Neural cell (in vitro differentiated cells): ENCODE measurements at regions not wholly inside any gene's neighbourhood (a gene's known extent, or its start where the extent isn't known, plus 50 kb on each side); places are given as distances from the start of the nearest gene placed in this dataset.

ENCODE experiments used
- H2AFZ ChIP-seq: fragments of 200-600, 300-800 bp; sonication (generic), shearing (Covaris generic); 2 replicates; pipeline ENCODE4 v1.6.0; 2014; ENCODE audit warnings: low read depth, mild to moderate bottlenecking, antibody characterized with exemption, low read length, moderate library complexity
- H3F3A ChIP-seq: fragments of 200-600 bp; shearing (Covaris generic); 2 replicates; pipeline ENCODE4 v1.6.1; 2016; ENCODE audit warnings: mild to moderate bottlenecking, moderate library complexity, mixed read lengths, antibody characterized with exemption, low read length; ENCODE audit not compliant: insufficient read depth, poor library complexity, severe bottlenecking
- H3K27ac ChIP-seq: fragments of 200-600, 300-800 bp; sonication (generic), shearing (Covaris generic); 2 replicates; pipeline ENCODE4 v1.5.1; 2014; ENCODE audit warnings: mild to moderate bottlenecking, low read length, moderate library complexity
- H3K27me3 ChIP-seq: fragments of 300-800, 200-600 bp; sonication (generic), shearing (Covaris generic); 2 replicates; pipeline ENCODE4 v1.6.0; 2014; ENCODE audit warnings: mild to moderate bottlenecking, low read depth, low read length, moderate library complexity; ENCODE audit not compliant: insufficient read depth
- H3K36me3 ChIP-seq: fragments of 300-800, 200-600 bp; sonication (generic), shearing (Covaris generic); 2 replicates; pipeline ENCODE4 v1.5.1; 2014; ENCODE audit warnings: mild to moderate bottlenecking, antibody characterized with exemption, low read length, moderate library complexity; ENCODE audit not compliant: insufficient read depth
- H3K4me2 ChIP-seq: fragments of 300-800, 200-600 bp; sonication (generic), shearing (Covaris generic); 2 replicates; pipeline ENCODE4 v1.6.0; 2014; ENCODE audit warnings: mild to moderate bottlenecking, low read length
- H3K4me3 ChIP-seq: fragments of 300-800, 200-600 bp; sonication (generic), shearing (Covaris generic); 2 replicates; pipeline ENCODE4 v1.5.1; 2014; ENCODE audit warnings: mild to moderate bottlenecking, low read length, moderate library complexity
- H3K79me2 ChIP-seq: fragments of 200-600 bp; shearing (Covaris generic); replicated peaks from 2 replicates; pipeline ENCODE4 v1.6.0; 2014; ENCODE audit warnings: mild to moderate bottlenecking, low read length, moderate library complexity; ENCODE audit not compliant: insufficient read depth
- H3K9ac ChIP-seq: fragments of 300-800, 200-600 bp; sonication (generic), shearing (Covaris generic); 2 replicates; pipeline ENCODE4 v1.6.1; 2016; ENCODE audit warnings: mild to moderate bottlenecking, low read length, mixed read lengths
- H3K9me2 ChIP-seq: fragments of 200-600 bp; shearing (Covaris generic); 2 replicates; pipeline ENCODE4 v1.6.1; 2016; ENCODE audit warnings: mild to moderate bottlenecking, low read length, mixed read lengths; ENCODE audit not compliant: insufficient read depth
- H3K9me3 ChIP-seq: fragments of 200-600, 300-800 bp; sonication (generic), shearing (Covaris generic); 2 replicates; pipeline ENCODE4 v1.6.1; 2016; ENCODE audit warnings: mild to moderate bottlenecking, mixed run types, low read length, moderate library complexity, mixed read lengths
- H4K20me1 ChIP-seq: fragments of 200-600 bp; shearing (Covaris generic); 2 replicates; pipeline ENCODE4 v1.6.1; 2016; ENCODE audit warnings: mild to moderate bottlenecking, mixed run types; ENCODE audit not compliant: insufficient read depth
- CTCF ChIP-seq: fragments of 450-650 bp; IDR thresholded peaks from 2 replicates; pipeline ENCODE4 v1.5.1; 2014; ENCODE audit warnings: antibody characterized with exemption, mild to moderate bottlenecking, moderate library complexity; ENCODE audit not compliant: poor library complexity, severe bottlenecking
- EP300 ChIP-seq: fragments of 450-650 bp; conservative IDR thresholded peaks from 2 replicates; pipeline ENCODE4 v1.6.1; 2014; ENCODE audit warnings: antibody characterized with exemption, mild to moderate bottlenecking, moderate library complexity; ENCODE audit not compliant: poor library complexity, severe bottlenecking
- EZH2 ChIP-seq: fragments of 200-600, 300-800 bp; shearing (Covaris generic), sonication (generic); IDR thresholded peaks from 2 replicates; pipeline ENCODE4 v1.6.1; 2014; ENCODE audit warnings: antibody characterized with exemption, low read length, borderline replicate concordance, mild to moderate bottlenecking; ENCODE audit not compliant: insufficient read depth, poor library complexity, severe bottlenecking
- MXI1 ChIP-seq: fragments of 450-650 bp; conservative IDR thresholded peaks from 2 replicates; pipeline ENCODE4 v1.6.1; 2014; ENCODE audit warnings: antibody characterized with exemption, mild to moderate bottlenecking; ENCODE audit not compliant: poor library complexity, severe bottlenecking
- POLR2AphosphoS5 ChIP-seq: IDR thresholded peaks from 2 replicates; pipeline ENCODE4 v1.6.1; 2012
- RAD21 ChIP-seq: fragments of 450-650 bp; conservative IDR thresholded peaks from 2 replicates; pipeline ENCODE4 v1.6.1; 2014; ENCODE audit warnings: antibody characterized with exemption, mild to moderate bottlenecking, moderate library complexity
- REST ChIP-seq: IDR thresholded peaks from 2 replicates; pipeline ENCODE4 v1.6.1; 2012; ENCODE audit warnings: borderline replicate concordance
- SMC3 ChIP-seq: fragments of 450-650 bp; conservative IDR thresholded peaks from 2 replicates; pipeline ENCODE4 v1.6.1; 2014; ENCODE audit warnings: antibody characterized with exemption, mild to moderate bottlenecking, moderate library complexity; ENCODE audit not compliant: poor library complexity
- TAF1 ChIP-seq: IDR thresholded peaks from 2 replicates; pipeline ENCODE4 v1.6.1; 2012; ENCODE audit warnings: low read depth

- no peak overlapping the region for H3K27ac ChIP-seq
- TF ChIP-seq SMC3 (no peak), REST (no peak), POLR2AphosphoS5 (no peak), EP300 (no peak), MXI1 (no peak), CTCF (no peak), EZH2 (no peak), RAD21 (no peak), TAF1 (no peak)
- H4K20me1 ChIP-seq = no peaks in the 10 kb centered on the region
- H3K9me3 ChIP-seq = no peaks in the 10 kb centered on the region
- H3K9me2 ChIP-seq = no peaks in the 10 kb centered on the region
- no peak overlapping the region for H3K4me2 ChIP-seq
- H3K36me3 ChIP-seq = no peaks in the 10 kb centered on the region
- no peak overlapping the region for H3K9ac ChIP-seq
- H3K79me2 ChIP-seq = no peaks in the 10 kb centered on the region
- H3F3A ChIP-seq = no peaks in the 10 kb centered on the region
- H3K27me3 ChIP-seq = peaks cover 8% of the 10 kb centered on the region
- no peak overlapping the region for H3K4me3 ChIP-seq
- H2AFZ ChIP-seq = no peak overlapping the region
These were observed 69.9 kb upstream of the WDR26 start for GRCh38 chr1:224504297-224505041.

- no peaks in the 10 kb centered on the region for H3K9me3 ChIP-seq
- peaks cover 3% of the 10 kb centered on the region for H3K27me3 ChIP-seq
- no peaks in the 10 kb centered on the region for H3K36me3 ChIP-seq
- no peak overlapping the region for H3K4me3 ChIP-seq
- TF ChIP-seq EP300 (no peak), RAD21 (no peak), MXI1 (no peak), REST (no peak), SMC3 (no peak), CTCF (no peak), TAF1 (no peak), POLR2AphosphoS5 (no peak), EZH2 (no peak)
- H3F3A ChIP-seq = no peaks in the 10 kb centered on the region
- H4K20me1 ChIP-seq = no peaks in the 10 kb centered on the region
- no peak overlapping the region for H3K4me2 ChIP-seq
- H2AFZ ChIP-seq = no peak overlapping the region
- no peak overlapping the region for H3K27ac ChIP-seq
- H3K79me2 ChIP-seq = no peaks in the 10 kb centered on the region
- H3K9me2 ChIP-seq = no peaks in the 10 kb centered on the region
- H3K9ac ChIP-seq = no peak overlapping the region
These were observed 71.0 kb upstream of the WDR26 start for GRCh38 chr1:224505454-224506093.
